ENCODE measurements at regions not wholly inside any gene's neighbourhood (a gene's known extent, or its start where the extent isn't known, plus 50 kb on each side); places are given as distances from the start of the nearest gene placed in this dataset.

- TF ChIP-seq POLR2A (IDR thresholded peaks at IDR 0.05), result no peak
- TF ChIP-seq, protein P1, sequence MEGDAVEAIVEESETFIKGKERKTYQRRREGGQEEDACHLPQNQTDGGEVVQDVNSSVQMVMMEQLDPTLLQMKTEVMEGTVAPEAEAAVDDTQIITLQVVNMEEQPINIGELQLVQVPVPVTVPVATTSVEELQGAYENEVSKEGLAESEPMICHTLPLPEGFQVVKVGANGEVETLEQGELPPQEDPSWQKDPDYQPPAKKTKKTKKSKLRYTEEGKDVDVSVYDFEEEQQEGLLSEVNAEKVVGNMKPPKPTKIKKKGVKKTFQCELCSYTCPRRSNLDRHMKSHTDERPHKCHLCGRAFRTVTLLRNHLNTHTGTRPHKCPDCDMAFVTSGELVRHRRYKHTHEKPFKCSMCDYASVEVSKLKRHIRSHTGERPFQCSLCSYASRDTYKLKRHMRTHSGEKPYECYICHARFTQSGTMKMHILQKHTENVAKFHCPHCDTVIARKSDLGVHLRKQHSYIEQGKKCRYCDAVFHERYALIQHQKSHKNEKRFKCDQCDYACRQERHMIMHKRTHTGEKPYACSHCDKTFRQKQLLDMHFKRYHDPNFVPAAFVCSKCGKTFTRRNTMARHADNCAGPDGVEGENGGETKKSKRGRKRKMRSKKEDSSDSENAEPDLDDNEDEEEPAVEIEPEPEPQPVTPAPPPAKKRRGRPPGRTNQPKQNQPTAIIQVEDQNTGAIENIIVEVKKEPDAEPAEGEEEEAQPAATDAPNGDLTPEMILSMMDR (IDR thresholded peaks at IDR 0.05), result peak; percentile 4 to 27 (median 17)
Observed at GRCh38 chr14:55864890-55865655, 253.1 kb upstream of the PELI2 start.
